Sigmoid colon (tissue), 6 donors: ENCODE measurements at regions not wholly inside any gene's neighbourhood (a gene's known extent, or its start where the extent isn't known, plus 50 kb on each side); places are given as distances from the start of the nearest gene placed in this dataset.

ENCODE experiments used
- DNase-seq: peaks from one replicate; pipeline ENCODE4 v3.0.0-alpha.2; 2019
- H3K27ac ChIP-seq, 4 donors: fragments of 200-600 bp; sonication (generic); one replicate each; pipeline ENCODE4 v1.5.1; 2016 to 2019; ENCODE audit warnings: mild to moderate bottlenecking in 1 of 4
- H3K27me3 ChIP-seq, 3 donors: fragments of 200-600 bp; sonication (generic); one replicate each; pipeline ENCODE4 v1.5.1; 2019; ENCODE audit warnings: mild to moderate bottlenecking in 1 of 3
- H3K36me3 ChIP-seq, 4 donors: fragments of 200-600 bp; sonication (generic); one replicate each; pipeline ENCODE4 v1.5.1; 2016 to 2019
- H3K4me1 ChIP-seq, 4 donors: fragments of 200-600 bp; sonication (generic); one replicate each; pipeline ENCODE4 v1.5.1; 2017 to 2019
- H3K4me3 ChIP-seq, 4 donors: fragments of 200-600 bp; sonication (generic); one replicate each; pipeline ENCODE4 v1.5.1; 2017 to 2019; ENCODE audit warnings: mild to moderate bottlenecking in 2 of 4, moderate library complexity in 1 of 4
- H3K9me3 ChIP-seq, 4 donors: fragments of 200-600 bp in 3 of 4; sonication (generic) in 3 of 4; one replicate each; pipeline versions ENCODE4 v1.5.1 to v1.6.1; 2013 to 2019
- CTCF ChIP-seq, 4 experiments: fragments of 450-650 bp in 3 of 4; fragments of 200-600 bp in 1 of 4; IDR thresholded peaks; one replicate each; pipeline ENCODE4 v1.5.1; 2016 to 2019; ENCODE audit warnings: antibody characterized with exemption in 4 of 4, mild to moderate bottlenecking in 3 of 4, moderate library complexity in 2 of 4
- EP300 ChIP-seq, 4 donors: sonication (generic); formaldehyde crosslinking; IDR thresholded peaks; one replicate each; pipeline ENCODE4 v1.6.1; 2017; ENCODE audit warnings: antibody characterized with exemption in 4 of 4
- POLR2A ChIP-seq, 2 donors: fragments of 450-650 bp; IDR thresholded peaks; one replicate each; pipeline ENCODE4 v1.6.1; 2016; ENCODE audit warnings: antibody characterized with exemption in 2 of 2, mild to moderate bottlenecking in 2 of 2, moderate library complexity in 2 of 2
- POLR2AphosphoS5 ChIP-seq, 4 donors: sonication (generic); formaldehyde crosslinking; IDR thresholded peaks; one replicate each; pipeline ENCODE4 v1.6.1; 2017; ENCODE audit warnings: antibody characterized with exemption in 4 of 4
- WGBS, 2 donors: extraction: QIAGEN DNeasy Blood & Tissue Kit; methylation state at CpG; one replicate each; pipeline ENCODE4 v1.1.7; 2013; 5-methylcytosine and 5-hydroxymethylcytosine counted together
- intact Hi-C: fragments of 100-400 bp; cut with DNase I; formaldehyde crosslinking; loops from one replicate; pipeline ENCODE4 v1.15.1; 2023
- donor health status: healthy with polysubstance abuse.
- donor health status: healthy.

- H3K9me3 ChIP-seq, result no peaks in the 10 kb centered on the region
- no peaks in the 10 kb centered on the region for H3K36me3 ChIP-seq
- no peak for TF ChIP-seq EP300 (IDR thresholded peaks at IDR 0.05)
- TF ChIP-seq POLR2A (IDR thresholded peaks at IDR 0.05), result no peak
- TF ChIP-seq POLR2AphosphoS5 (IDR thresholded peaks at IDR 0.05), result no peak
- H3K27ac ChIP-seq, result no peak overlapping the region
- 65 to 81% methylated on average over 9 of the region's 9 CpGs for WGBS, 2 donors
- no peak for DNase-seq
- intact Hi-C loops, result no loop called here
- H3K27me3 ChIP-seq, result no peaks in the 10 kb centered on the region
- no peak overlapping the region for H3K4me3 ChIP-seq
- no peaks in the 10 kb centered on the region for H3K4me1 ChIP-seq
Measured at GRCh38 chr16:81163671-81164070, 67.5 kb upstream of the GCSH start.

DNA sequence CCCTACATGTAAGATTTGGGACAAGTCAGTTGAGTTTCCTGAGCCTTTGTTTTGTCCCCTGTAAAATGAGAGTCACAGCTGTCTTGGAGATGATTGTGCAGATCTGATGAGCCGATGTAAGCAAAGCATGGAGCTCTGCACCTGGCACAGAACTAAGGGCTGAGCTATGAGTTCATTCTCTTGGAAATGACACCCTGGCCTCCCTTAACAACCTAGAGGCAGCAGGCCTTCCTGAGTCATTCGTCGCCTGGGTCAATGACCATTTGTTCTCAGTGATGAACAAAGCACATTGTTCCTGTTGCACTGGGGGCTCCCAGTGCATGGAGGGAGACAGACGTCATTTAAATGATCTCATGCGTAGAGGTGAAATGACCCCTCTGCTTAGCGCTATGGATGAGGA, 62.8 kb upstream of the GCSH start:
- H3K27ac ChIP-seq, result no peak overlapping the region
- H3K4me1 ChIP-seq, result no peaks in the 10 kb centered on the region
- H3K4me3 ChIP-seq, result no peak overlapping the region
- H3K27me3 ChIP-seq, result no peaks in the 10 kb centered on the region
- H3K9me3 ChIP-seq, result no peaks in the 10 kb centered on the region
- no peaks in the 10 kb centered on the region for H3K36me3 ChIP-seq
- no peak for TF ChIP-seq EP300 (IDR thresholded peaks at IDR 0.05)
- no peak for TF ChIP-seq POLR2A (IDR thresholded peaks at IDR 0.05)
- no peak for TF ChIP-seq CTCF (IDR thresholded peaks at IDR 0.05)
- TF ChIP-seq POLR2AphosphoS5 (IDR thresholded peaks at IDR 0.05), result no peak
- 71 to 80% methylated on average over 6 of the region's 6 CpGs for WGBS, 2 donors
- intact Hi-C loops, result no loop called here
- no peak for DNase-seq

GRCh38 chr16:81155769-81156168, 59.6 kb upstream of the GCSH start:
- Histone ChIP-seq H3K4me1 (no peaks in the 10 kb centered on the region), H3K36me3 (no peaks in the 10 kb centered on the region), H3K4me3 (no peak overlapping the region), H3K9me3 (no peaks in the 10 kb centered on the region), H3K27me3 (no peaks in the 10 kb centered on the region), H3K27ac (no peak overlapping the region)
- no peak for DNase-seq
- WGBS, 2 donors, result 78 to 82% methylated on average over 10 of the region's 10 CpGs
- intact Hi-C loops, result no loop called here
- TF ChIP-seq POLR2A (IDR thresholded peaks at IDR 0.05) (no peak), CTCF (IDR thresholded peaks at IDR 0.05) (no peak), EP300 (IDR thresholded peaks at IDR 0.05) (no peak), POLR2AphosphoS5 (IDR thresholded peaks at IDR 0.05) (no peak)

DNA sequence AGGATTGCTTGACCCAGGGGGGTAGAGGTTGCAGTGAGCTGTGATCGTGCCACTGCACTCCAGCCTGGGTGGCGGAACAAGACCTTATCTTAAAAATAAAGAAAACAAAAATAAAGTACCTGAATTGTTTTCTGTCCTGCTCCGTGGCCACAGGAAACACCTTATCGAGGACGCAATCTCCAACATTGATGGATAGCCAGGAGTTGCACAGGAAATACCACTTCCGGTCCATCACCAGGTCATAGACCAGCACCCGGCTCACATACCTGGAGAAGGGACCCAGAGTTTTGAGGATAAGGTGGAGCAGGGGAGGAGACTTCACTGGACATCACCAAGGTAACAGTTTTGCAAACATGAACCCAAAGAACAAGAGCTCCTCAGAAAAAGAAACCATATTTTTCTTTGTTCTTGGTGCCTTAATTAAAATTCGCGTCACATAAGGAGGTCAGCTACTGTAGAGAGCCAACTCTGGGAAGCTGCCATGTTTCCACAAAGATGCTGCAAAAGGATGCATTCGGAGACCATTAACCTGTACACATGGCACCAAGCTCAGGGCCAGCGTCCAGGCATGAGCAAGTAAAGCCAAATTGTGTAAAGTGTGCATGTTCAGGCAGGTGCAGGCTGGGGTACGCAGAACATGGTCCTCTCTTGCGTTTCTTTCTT, 55.6 kb upstream of the GCSH start:
- DNase-seq, result no peak
- Histone ChIP-seq H3K27me3 (no peaks in the 10 kb centered on the region), H3K36me3 (no peaks in the 10 kb centered on the region), H3K4me3 (no peak overlapping the region), H3K27ac (no peak overlapping the region), H3K4me1 (no peaks in the 10 kb centered on the region), H3K9me3 (no peaks in the 10 kb centered on the region)
- WGBS, 2 donors, result 53 to 56% methylated on average over 13 of the region's 13 CpGs
- intact Hi-C loops, result no loop called here
- TF ChIP-seq POLR2A (IDR thresholded peaks at IDR 0.05) (no peak), POLR2AphosphoS5 (IDR thresholded peaks at IDR 0.05) (no peak), CTCF (IDR thresholded peaks at IDR 0.05) (no peak), EP300 (IDR thresholded peaks at IDR 0.05) (no peak)

DNA sequence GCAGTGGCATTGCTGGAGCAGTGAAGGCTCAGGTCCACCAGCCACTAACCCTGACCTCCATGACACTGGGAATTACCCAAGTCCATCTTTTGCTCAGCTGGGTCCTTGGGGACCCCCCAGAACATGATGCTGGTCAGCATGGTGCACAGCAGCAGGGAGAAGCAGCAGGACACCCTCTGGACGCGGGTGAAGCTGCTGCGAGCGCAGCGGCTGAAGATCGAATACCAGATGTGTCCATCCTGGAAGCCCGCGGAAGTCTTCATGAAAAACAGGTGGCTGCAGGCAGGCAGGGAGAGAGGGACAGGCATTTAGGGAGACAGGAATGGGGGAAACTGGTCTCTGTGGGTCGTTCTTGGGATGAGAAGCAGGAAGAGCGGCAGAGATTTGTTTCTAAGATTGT, 53.4 kb upstream of the GCSH start:
- H3K4me3 ChIP-seq, result no peak overlapping the region
- no peaks in the 10 kb centered on the region for H3K27me3 ChIP-seq
- H3K36me3 ChIP-seq, result no peaks in the 10 kb centered on the region
- H3K27ac ChIP-seq, result no peak overlapping the region
- TF ChIP-seq POLR2A (IDR thresholded peaks at IDR 0.05), result no peak
- no peak for TF ChIP-seq POLR2AphosphoS5 (IDR thresholded peaks at IDR 0.05)
- TF ChIP-seq EP300 (IDR thresholded peaks at IDR 0.05), result no peak
- TF ChIP-seq CTCF (IDR thresholded peaks at IDR 0.05), result no peak
- H3K4me1 ChIP-seq, result no peaks in the 10 kb centered on the region
- intact Hi-C loops, result no loop called here
- no peaks in the 10 kb centered on the region for H3K9me3 ChIP-seq
- WGBS, 2 donors, result 88 to 89% methylated on average over 10 of the region's 10 CpGs
- no peak for DNase-seq
